ENCODE measurements at regions not wholly inside any gene's neighbourhood (a gene's known extent, or its start where the extent isn't known, plus 50 kb on each side); places are given as distances from the start of the nearest gene placed in this dataset.
"Not testable (repeated sequence)": the region's sequence is repeated elsewhere in the genome, so short reads cannot be mapped to it uniquely, and the experiment has no call there.

GRCh38 chr4:10831727-10832408 lies 147.3 kb upstream of the CLNK start:
- H3K9me2 ChIP-seq, result no peaks in the 10 kb centered on the region
- H4K20me1 ChIP-seq (ENCODE audit: insufficient read depth), result no peaks in the 10 kb centered on the region
- no peaks in the 10 kb centered on the region for H3K36me3 ChIP-seq (replicated peaks in 1 of 2; ENCODE audit: control insufficient read depth in 1 of 2, insufficient read depth in 2 of 2, low read length in 1 of 2)
- H3K27me3 ChIP-seq (ENCODE audit: insufficient read depth), result no peaks in the 10 kb centered on the region
- no peak overlapping the region for H2AFZ ChIP-seq (ENCODE audit: low read depth)
- no peak overlapping the region for H3K4me3 ChIP-seq (ENCODE audit: low read depth in 2 of 2, low read length in 1 of 2)
- ChIA-PET CTCF (no interaction called here), POLR2A (no interaction called here)
- no peak for DNase-seq
- no peaks in the 10 kb centered on the region for H3F3A ChIP-seq (replicated peaks; ENCODE audit: insufficient read depth)
- no peaks in the 10 kb centered on the region for H3K9me3 ChIP-seq
- H3K4me2 ChIP-seq, result no peak overlapping the region
- H3K4me1 ChIP-seq (ENCODE audit: control insufficient read depth in 1 of 2, insufficient read depth in 2 of 2, low read depth in 1 of 2, low read length in 1 of 2), result no peaks in the 10 kb centered on the region
- no peak overlapping the region for H3K9ac ChIP-seq
- H3K79me2 ChIP-seq (ENCODE audit: insufficient read depth), result no peaks in the 10 kb centered on the region
- TF ChIP-seq GATA2 (CRISPR knock-in tag; IDR thresholded peaks at IDR 0.05) (no peak), TAF1 (IDR thresholded peaks at IDR 0.05; ENCODE audit: borderline replicate concordance, low read depth, low read length) (no peak), ELF1 (IDR thresholded peaks at IDR 0.05) (no peak), SIN3A (IDR thresholded peaks at IDR 0.05; ENCODE audit: borderline replicate concordance, low read depth, low read length) (no peak), JUND (IDR thresholded peaks at IDR 0.05) (no peak), SMC3 (IDR thresholded peaks at IDR 0.05; ENCODE audit: low read depth, low read length) (no peak), POLR2AphosphoS5 (IDR thresholded peaks at IDR 0.05; ENCODE audit: low read depth, low read length) (no peak), TCF12 (IDR thresholded peaks at IDR 0.05) (no peak), RCOR1 (IDR thresholded peaks at IDR 0.05; ENCODE audit: low read length) (no peak), NFIC (IDR thresholded peaks at IDR 0.05; ENCODE audit: borderline replicate concordance) (no peak), FOSL2 (IDR thresholded peaks at IDR 0.05; ENCODE audit: borderline replicate concordance, low read depth) (no peak)
- H3K27ac ChIP-seq (ENCODE audit: low read depth in 2 of 2, low read length in 1 of 2), result no peak overlapping the region
- 6% methylated on average over 2 of the region's 2 CpGs for WGBS (ENCODE audit: low lambda C conversion rate)

GRCh38 chr4:10828918-10829538 lies 144.5 kb upstream of the CLNK start:
- H3K9me3 ChIP-seq; H3F3A ChIP-seq (replicated peaks; ENCODE audit: insufficient read depth); H3K27me3 ChIP-seq (ENCODE audit: insufficient read depth); H3K9me2 ChIP-seq; POLR2A ChIA-PET; H3K4me3 ChIP-seq (ENCODE audit: low read depth in 2 of 2, low read length in 1 of 2); H4K20me1 ChIP-seq (ENCODE audit: insufficient read depth); H3K4me2 ChIP-seq; H3K36me3 ChIP-seq (replicated peaks in 1 of 2; ENCODE audit: control insufficient read depth in 1 of 2, insufficient read depth in 2 of 2, low read length in 1 of 2); DNase-seq; CTCF ChIA-PET; H3K27ac ChIP-seq (ENCODE audit: low read depth in 2 of 2, low read length in 1 of 2); H3K9ac ChIP-seq; H3K79me2 ChIP-seq (ENCODE audit: insufficient read depth); H3K4me1 ChIP-seq (ENCODE audit: control insufficient read depth in 1 of 2, insufficient read depth in 2 of 2, low read depth in 1 of 2, low read length in 1 of 2); H2AFZ ChIP-seq (ENCODE audit: low read depth): not testable (repeated sequence)
- 10% methylated on average over 15 of the region's 21 CpGs for WGBS (ENCODE audit: low lambda C conversion rate)

GRCh38 chr4:10821826-10822225 lies 137.3 kb upstream of the CLNK start:
- H3F3A ChIP-seq (replicated peaks; ENCODE audit: insufficient read depth), result no peaks in the 10 kb centered on the region
- no peak for DNase-seq
- CTCF ChIA-PET, result interaction anchor here (0.6 kb wide), 1 partner anchor 17 kb away, joined by 3 read pairs; no protein-coding TSS in a partner anchor
- WGBS (ENCODE audit: low lambda C conversion rate), result 3% methylated on average over 3 of the region's 3 CpGs
- H3K4me2 ChIP-seq, result no peak overlapping the region
- H3K27me3 ChIP-seq (ENCODE audit: insufficient read depth), result no peaks in the 10 kb centered on the region
- H3K9me2 ChIP-seq, result no peaks in the 10 kb centered on the region
- no peak overlapping the region for H3K9ac ChIP-seq
- no peaks in the 10 kb centered on the region for H3K4me1 ChIP-seq (ENCODE audit: control insufficient read depth in 1 of 2, insufficient read depth in 2 of 2, low read depth in 1 of 2, low read length in 1 of 2)
- POLR2A ChIA-PET, result no interaction called here
- no peaks in the 10 kb centered on the region for H3K9me3 ChIP-seq
- no peaks in the 10 kb centered on the region for H4K20me1 ChIP-seq (ENCODE audit: insufficient read depth)
- H2AFZ ChIP-seq (ENCODE audit: low read depth), result no peak overlapping the region
- H3K79me2 ChIP-seq (ENCODE audit: insufficient read depth), result no peaks in the 10 kb centered on the region
- no peak overlapping the region for H3K27ac ChIP-seq (ENCODE audit: low read depth in 2 of 2, low read length in 1 of 2)
- H3K4me3 ChIP-seq (ENCODE audit: low read depth in 2 of 2, low read length in 1 of 2), result no peak overlapping the region
- no peak for TF ChIP-seq GABPA (IDR thresholded peaks at IDR 0.05; ENCODE audit: low read depth)
- TF ChIP-seq NFIC (IDR thresholded peaks at IDR 0.05; ENCODE audit: borderline replicate concordance), result no peak
- TF ChIP-seq RAD21 (IDR thresholded peaks at IDR 0.05; ENCODE audit: low read length), result no peak
- no peak for TF ChIP-seq TAF1 (IDR thresholded peaks at IDR 0.05; ENCODE audit: borderline replicate concordance, low read depth, low read length)
- no peak for TF ChIP-seq FOSL2 (IDR thresholded peaks at IDR 0.05; ENCODE audit: borderline replicate concordance, low read depth)
- TF ChIP-seq CTCF (IDR thresholded peaks at IDR 0.05), result no peak
- no peak for TF ChIP-seq ELF1 (IDR thresholded peaks at IDR 0.05)
- no peak for TF ChIP-seq JUND (IDR thresholded peaks at IDR 0.05)
- no peaks in the 10 kb centered on the region for H3K36me3 ChIP-seq (replicated peaks in 1 of 2; ENCODE audit: control insufficient read depth in 1 of 2, insufficient read depth in 2 of 2, low read length in 1 of 2)

All from SK-N-SH (cell line).